GM12872 (cell line): ENCODE measurements at regions not wholly inside any gene's neighbourhood (a gene's known extent, or its start where the extent isn't known, plus 50 kb on each side); places are given as distances from the start of the nearest gene placed in this dataset.

Experiments
- TF ChIP-seq, protein P1 (sequence below): IDR thresholded peaks from 3 replicates; pipeline ENCODE4 v1.5.1; 2011; ENCODE audit warnings: low read depth, mild to moderate bottlenecking, low read length, moderate library complexity; ENCODE audit not compliant: insufficient read depth

DNA sequence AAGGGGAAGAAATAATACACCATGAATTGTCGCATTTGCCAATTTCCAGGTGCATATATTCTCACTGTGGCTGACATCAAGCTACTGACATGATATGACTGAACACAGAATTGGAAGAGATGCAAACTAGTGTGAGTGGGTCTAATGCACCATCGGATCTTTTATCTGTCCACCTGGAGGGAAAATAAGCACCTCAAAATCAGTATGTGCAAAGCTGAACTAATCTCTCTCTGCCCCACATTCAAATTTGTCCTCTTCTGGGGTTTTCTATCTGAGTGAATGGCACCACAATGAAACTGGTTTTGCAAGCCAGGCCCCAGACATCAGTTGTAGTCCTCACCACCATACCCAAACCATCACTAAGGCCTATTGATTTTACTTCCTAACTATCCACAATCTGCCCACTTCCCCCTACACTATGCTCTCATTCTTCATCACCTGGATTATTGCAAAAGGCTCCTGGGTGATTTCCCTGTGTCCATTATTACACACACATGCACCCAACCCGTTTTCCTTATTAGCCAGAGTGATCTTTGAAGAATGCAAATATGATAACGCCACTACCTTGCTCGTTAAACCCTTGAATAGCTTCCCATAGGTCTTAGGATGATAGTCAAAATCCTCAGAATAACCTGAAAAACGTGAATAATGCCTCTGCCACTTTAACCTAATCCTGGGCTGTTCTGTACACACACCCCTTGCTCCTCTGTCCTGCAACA is 159.0 kb upstream of the GMDS start:
- TF ChIP-seq, protein P1, sequence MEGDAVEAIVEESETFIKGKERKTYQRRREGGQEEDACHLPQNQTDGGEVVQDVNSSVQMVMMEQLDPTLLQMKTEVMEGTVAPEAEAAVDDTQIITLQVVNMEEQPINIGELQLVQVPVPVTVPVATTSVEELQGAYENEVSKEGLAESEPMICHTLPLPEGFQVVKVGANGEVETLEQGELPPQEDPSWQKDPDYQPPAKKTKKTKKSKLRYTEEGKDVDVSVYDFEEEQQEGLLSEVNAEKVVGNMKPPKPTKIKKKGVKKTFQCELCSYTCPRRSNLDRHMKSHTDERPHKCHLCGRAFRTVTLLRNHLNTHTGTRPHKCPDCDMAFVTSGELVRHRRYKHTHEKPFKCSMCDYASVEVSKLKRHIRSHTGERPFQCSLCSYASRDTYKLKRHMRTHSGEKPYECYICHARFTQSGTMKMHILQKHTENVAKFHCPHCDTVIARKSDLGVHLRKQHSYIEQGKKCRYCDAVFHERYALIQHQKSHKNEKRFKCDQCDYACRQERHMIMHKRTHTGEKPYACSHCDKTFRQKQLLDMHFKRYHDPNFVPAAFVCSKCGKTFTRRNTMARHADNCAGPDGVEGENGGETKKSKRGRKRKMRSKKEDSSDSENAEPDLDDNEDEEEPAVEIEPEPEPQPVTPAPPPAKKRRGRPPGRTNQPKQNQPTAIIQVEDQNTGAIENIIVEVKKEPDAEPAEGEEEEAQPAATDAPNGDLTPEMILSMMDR, result no peak

DNA sequence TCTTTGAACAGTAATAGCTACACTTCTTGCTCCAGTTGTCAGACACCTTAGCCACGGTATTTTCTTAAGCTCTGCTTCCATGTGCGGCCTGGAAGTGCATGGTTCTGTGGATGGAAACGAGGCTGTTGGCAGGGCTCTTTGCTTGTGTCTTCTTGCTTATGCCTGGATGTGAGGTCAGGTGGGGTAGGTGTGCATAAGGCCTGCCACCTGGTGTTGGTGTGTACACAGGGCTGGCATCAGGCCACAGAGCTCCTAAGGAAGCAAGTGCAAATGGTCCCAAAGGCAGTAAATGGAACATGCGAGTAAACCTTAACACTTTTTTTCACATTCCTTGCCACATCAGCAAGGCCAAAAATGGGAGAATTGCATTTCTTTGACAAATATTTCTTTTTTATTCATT is 158.1 kb upstream of the GMDS start:
- TF ChIP-seq, protein P1, result no peak

DNA sequence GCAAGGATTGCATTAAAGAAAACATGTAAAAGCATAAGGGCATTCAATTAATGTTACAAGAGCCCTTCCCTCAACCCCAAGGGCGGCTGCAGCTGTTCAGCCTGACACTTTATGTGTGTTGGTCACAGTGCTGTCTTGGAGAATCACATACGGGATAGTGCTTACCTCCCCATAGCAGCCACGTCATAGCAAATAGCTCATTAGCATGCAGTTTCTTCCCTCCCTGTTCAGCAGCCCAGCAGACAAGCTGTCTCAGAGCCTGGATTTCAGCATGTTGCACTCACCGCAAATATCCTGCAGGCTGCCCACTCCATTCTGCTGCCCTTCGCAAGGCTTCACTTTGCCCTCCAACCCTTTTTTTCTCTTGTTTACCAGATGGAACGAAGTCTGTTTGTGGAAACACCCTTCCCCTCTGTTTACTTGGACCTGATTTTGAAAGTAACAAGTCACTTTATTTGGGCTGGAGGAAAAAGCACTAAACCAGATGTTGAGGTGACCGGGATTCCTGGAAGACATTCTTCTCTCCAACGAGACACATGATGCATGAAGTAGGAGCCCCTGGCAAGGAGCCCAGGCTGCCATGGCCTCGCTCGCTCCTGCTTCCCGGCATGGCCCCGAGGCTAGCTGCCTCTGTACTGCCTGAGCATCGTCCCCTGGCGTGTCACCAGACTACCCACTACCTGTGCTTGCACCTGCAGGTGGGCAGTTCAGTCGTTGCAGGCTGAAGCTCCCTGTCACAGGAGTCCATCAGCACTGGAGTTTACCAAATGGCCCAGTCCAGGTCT is 151.6 kb upstream of the GMDS start:
- TF ChIP-seq, protein P1, result no peak

DNA sequence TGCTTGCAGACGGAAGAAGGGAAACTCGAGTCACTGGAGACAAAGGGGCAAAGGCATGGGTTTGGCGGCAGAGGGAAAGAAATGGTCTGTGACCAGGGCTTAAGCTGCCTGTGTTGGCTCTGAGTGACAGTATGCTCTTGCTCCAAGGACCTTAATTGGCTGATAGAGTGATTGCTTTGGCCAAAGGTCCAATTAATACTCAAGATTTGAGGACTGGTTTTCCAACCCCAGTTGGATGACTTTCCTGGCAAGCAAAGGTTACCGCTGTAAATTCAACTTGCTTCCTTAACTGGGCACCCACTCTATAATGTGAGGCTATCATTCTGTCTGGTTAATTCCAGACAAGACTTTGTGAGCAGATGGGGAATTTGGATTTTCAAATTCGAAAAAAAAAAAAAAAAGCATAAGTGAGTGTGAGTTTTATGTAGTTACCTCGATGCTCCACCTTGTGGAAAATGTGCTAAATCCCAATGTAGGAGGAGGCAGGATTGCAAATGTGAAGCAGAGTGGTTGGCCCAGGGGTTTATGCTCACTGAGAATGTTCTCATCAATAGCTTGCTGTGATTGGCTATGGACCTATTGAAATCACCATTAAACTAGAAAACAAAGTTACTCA is 150.7 kb upstream of the GMDS start:
- TF ChIP-seq, protein P1, result no peak

DNA sequence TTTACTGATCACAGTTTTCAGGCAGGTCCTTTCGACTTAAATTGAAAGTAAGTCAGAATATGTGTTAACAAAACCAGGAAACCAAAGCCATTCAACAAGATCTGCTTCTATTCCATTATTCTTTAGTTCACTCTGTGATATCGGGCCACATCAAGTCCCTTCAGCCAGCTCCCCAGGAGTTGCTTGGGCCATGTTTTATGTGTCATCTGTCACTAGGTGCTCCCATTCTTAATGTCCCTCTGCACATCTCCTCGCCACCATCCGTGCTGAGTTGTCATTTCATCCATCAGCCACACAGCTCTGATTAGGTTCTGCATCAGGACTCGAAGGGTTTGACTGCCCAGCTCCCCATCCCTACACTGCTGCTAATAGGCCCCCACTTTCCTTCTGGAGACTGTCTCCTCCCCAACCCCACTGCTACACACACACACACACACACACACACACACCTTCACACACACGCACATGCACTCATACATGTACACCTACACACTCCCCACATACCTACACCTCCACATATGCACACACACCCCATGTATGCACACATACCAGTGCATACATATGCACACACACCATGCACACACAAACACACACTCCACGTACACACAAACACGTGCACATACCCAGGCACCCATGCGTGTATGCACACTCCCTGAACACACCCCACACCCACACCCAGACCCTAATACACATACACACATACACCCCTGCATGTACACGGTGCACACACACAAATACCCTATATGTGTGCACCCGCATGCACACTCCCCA is 143.3 kb upstream of the GMDS start:
- TF ChIP-seq, protein P1, result no peak

DNA sequence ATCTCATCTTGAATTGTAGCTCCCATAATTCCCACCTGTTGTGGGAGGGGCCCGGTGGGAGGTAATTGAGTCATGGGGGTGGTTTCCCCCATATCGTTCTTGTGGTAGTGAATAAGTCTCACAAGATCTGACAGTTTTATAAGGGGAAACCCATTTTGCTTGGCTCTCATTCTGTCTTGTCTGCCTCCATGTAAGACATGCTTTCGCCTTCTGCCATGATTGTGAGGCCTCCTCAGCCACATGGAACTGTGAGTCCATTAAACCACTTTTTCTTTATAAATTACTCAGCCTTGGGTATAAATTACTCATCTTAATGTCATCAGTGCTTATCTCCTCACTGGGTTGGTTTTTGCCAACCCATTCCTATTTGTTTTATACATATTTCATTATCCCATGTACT is 142.0 kb upstream of the GMDS start:
- TF ChIP-seq, protein P1, result no peak
